NCI-H2029 (cell line): ENCODE measurements at regions not wholly inside any gene's neighbourhood (a gene's known extent, or its start where the extent isn't known, plus 50 kb on each side); places are given as distances from the start of the nearest gene placed in this dataset.
"Not testable (repeated sequence)": the region's sequence is repeated elsewhere in the genome, so short reads cannot be mapped to it uniquely, and the experiment has no call there.

ENCODE experiments used
- DNase-seq: peaks from one replicate; lab custom pipeline; 2025; lab: John Stamatoyannopoulos, UW

DNA sequence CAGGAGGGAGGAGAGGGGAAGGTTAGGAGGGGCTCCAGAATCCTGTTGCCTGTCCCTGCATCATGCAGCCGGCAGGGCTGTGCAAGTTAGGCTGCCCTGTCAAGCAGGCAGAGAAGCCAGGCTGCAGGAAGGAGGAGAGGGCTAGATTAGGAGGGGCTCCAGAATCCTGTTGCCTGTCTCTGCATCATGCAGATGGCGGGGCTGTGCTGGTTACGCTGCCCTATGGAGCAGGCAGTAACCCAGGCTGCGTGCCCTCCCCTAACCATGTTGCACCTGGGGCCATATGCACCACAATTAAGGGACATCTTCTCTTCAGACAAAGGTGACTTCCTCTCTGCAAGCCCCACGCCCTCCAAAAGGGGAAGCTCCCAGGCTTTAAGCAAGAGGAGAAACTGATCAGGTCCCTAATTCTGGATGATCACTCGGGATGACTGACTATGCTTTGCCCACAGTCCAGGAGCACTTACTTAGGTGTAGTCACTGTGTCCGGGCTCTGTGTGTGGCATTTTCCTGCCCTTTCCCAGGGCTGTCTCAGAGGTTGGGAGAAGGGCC, 457.4 kb downstream of the SETD4 start:
- no peak for DNase-seq

DNA sequence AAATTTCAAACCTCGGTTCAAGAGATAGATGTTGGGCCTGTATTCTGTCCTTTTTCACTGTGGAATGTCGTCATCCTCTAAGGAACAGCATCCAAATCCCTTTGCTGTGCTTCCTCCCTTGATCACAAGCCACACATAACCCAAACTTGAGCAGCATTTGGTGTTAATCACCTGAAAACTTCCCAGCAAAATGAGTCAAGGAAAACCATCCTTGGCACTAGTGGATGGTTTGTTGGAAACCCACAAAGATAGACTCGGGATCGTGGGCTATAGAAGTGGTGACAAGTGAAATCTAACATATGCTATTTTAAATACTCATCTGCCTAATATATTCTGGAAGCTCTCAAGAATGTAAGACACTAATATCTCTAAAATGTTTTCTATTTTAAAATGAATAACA, 459.1 kb downstream of the SETD4 start:
- no peak for DNase-seq

DNA sequence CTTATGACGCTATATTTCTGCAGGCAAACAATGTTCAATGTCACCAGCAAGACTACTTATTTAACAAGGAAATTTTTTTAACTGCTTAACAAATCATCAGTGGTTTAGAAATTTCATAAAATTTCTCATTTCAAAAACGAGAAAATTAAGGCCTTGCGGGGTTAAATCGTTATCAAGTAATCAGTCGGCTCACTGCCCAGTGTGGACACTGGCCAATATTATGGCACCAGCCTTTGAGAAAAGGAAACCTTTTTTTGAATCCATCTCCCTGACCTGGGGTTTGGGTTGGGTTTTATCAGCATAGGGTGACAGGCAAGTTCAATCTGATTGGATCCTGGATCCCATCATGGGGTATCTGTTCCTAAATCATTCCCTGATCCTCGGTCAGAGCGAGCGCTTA, 461.2 kb downstream of the SETD4 start:
- DNase-seq = no peak

DNA sequence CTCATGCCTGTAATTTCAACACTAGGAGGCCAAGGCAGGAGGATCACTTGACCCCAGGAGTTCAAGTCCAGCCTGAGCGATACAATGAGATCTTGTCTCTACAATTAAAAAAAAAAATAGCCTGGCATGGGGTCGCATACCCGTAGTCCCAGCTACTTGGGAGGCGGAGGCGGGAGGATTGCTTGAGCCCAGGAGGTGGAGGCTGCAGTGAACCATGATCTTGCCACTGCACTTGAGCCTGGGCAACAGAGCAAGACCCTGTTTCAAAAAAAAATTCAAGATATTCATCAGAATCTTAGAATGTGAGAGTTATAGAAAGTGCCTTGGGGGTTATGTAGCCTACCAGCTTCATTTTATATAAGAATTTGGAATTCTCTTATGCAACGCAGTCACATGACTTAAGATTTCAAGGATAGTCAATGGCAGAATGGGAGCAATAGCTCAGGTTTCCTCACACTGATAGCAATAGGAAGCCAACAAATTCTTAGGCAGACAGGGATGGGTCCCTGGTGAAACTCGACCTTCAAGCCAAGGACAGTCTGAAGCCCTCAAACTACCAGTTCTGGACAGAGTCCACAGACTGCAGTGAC, 462.5 kb downstream of the SETD4 start:
- DNase-seq = no peak

DNA sequence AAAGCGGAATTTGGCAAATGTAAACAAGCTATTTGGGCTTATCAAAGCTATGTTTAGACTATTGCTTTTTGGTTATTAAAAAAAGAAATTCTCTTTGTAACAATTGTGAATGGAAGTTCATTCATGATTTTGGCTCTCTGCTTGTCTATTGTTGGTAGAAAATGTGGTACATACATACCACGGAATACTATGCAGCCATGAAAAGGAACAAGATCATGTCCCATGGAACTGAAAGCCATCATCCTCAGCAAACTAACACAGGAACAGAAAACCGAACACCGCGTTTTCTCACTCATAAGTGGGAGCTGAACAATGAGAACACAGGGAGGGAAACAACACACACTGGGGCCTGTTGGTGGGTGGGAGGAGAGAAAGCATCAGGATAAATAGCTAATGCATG, 465.4 kb downstream of the SETD4 start:
- no peak for DNase-seq

DNA sequence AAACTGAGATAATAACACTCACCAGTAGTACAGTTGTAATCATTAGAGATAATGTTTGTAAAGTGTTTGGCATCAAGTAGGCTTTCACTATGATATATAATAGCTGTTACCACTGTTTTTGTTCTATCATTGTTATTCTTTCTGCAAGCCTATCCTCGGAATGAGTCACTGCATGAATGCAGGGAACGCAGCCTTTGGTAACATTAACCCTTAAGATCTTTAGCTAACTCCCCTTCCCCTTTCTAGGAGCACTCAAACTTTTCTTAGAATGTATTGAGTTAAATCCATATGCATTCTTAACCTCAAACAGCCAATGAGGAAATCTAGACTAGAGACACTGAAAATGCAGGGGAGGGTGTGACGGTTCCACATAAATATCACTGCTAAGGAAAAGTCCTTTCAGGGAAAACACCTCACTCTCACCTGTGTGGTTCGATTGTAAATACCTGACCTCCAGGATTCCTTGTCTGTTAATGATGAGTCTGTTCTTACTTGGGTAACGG, 467.3 kb downstream of the SETD4 start:
- no peak for DNase-seq

DNA sequence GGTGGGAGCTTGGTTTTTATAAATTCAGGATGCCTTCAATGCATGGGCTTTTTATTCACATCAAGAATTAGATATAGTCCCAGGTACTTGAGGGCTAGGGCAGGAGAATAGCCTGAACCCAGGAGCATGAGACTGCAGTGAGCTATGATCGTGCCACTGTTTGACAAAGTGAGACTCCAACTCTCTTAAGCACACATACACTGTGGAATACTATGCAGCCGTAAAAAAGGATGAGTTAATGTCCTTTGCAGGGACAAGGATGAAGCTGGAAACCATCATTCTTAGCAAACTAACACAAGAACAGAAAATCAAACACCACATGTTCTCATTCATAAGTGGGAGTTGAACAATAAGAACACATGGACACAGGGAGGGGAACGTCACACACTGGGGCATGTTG, 470.0 kb downstream of the SETD4 start:
- not testable (repeated sequence) for DNase-seq

DNA sequence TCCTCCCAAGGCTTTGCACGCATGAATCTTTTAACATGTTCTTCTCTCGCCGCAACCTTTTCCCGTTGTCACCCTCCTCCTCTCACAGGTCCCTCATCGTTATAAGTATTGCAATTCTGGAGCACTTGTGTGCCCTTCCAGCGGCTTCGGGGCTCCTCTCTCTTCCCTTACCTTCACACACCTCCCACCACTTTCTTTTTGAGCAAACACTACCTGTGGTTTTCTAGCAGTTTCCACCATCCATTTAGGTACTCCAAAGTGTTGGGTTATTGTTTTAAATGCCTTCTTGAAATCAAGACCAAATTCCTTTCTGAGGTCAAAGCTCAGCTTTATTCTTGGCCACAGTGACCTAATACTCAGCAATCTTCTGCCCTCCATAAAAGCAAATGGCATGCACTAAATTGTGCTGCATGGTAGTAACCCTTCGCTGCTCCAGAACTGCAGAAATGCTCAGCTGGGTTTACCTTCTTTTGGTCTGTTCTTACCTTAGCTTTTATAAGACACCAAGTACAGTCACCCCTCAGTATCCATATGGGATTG, 472.4 kb downstream of the SETD4 start:
- DNase-seq = no peak

DNA sequence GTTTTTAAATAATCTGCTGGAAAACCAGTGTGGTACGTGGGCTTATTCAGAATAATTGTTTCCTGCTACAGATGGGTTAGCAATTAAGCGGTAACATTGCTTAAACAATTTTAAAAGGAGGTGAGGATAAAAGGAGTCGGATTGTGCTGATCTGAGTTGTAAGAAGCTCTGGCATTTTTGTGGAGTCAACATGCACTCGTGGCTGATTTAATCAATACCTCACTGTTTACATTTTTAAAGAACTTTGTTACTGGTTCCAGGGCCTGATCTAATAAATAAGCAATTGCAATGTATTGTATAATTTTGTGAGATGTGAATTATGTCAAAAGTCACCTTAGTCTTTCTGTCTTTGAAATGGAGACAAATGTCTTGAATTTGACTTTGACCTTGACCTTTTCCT, 474.0 kb downstream of the SETD4 start:
- DNase-seq = no peak

DNA sequence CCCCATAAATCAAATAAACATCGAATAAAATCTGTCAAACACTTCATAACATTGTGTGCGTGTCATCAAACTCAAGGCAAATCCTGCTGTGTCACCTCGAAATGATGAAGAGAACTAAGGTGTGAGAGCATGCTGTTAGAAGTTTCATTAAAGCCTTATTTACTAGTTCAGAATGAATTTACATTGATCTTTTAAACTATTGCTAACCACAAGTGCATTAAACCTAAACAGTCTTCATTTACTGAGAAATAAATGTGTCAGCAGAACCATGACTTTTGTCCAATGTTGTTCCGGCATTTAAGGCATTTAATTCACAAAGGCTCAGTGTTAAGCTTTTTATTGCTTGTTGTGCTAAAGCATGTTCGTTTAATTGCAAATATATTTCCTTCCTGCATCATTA, 474.4 kb downstream of the SETD4 start:
- no peak for DNase-seq

DNA sequence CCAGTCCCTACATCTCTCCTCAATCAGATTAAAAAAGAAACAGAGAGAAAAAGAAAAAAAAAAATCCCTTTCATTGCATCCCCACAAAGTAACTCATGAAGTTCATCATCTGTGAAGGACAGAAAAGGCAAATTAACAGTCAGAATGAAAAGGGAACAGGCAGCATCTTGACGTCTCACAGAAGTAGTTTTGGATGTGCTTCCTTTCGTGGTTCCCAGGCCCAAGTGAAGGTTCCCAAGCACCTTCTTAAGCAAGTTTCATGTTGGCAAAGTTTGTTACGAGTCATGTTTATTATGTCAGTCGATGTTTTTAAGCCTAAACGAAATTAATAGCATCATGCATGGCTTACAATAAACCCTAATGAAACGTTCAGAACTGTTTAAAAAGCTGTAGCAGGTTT, 475.2 kb downstream of the SETD4 start:
- no peak for DNase-seq

DNA sequence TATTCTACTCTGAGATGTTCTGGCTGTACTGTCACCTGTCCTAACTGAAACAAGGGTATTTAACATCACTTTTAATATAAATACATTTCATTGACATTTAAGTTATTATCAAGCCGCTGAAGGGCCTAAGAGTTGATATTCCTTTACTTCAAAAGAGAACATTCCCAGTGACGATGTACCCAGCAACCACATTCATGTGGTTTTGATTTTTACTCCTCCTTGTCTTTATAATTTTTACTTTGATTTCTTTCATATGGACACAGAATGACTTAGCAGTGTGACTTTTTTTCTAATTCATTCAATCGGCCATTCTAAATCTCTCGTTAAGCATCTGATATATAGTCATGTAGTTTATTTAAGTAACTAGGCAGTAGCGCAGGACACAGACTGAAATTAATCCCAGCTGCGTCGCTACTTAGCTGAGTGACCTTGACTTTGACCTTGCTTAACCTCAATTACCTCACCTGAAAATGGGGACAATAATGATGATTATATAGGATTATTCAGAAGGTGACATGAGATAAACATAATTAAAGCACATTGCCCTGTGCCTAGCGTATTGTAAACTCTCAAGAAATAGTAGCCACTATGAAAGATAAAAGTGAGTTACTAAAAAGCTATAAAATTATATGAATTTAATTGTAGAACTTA, 476.6 kb downstream of the SETD4 start:
- no peak for DNase-seq

DNA sequence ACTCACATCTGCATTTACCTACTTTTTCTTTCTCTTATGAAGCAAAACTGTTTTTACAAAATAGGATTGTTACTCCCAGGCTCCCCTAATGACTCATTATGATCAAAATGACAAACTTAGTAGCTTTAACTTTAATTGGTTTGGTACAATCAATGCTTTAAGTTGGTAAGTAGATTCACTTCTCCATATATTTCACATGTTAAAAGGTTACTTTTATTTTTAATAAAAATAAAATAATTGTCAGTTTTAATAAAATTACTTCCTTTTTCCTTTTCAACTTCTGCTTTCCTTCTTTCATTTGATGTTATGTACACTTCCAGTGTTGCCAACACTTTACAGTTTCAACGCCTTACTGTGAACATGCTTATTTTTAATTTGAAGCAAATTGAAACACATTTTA, 477.6 kb downstream of the SETD4 start:
- DNase-seq = no peak

DNA sequence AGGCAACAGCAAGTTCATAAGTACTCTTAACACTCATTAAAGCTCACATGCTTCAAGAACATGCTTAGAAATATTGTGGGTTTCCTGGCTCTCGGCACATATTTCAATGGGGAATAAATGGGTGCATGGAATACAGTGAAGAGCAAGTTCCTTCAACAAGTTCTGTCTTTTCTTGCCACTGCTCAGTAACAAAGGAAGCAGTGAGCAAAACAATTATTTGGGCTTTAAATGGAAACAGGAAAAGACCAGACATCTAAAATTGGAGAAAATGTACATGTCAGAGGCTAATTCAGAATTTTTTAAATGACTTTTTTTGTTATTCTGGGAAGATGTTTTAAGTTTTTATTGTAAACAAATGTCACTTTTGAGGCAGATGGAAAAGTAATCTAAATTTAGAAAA, 478.7 kb downstream of the SETD4 start:
- no peak for DNase-seq

DNA sequence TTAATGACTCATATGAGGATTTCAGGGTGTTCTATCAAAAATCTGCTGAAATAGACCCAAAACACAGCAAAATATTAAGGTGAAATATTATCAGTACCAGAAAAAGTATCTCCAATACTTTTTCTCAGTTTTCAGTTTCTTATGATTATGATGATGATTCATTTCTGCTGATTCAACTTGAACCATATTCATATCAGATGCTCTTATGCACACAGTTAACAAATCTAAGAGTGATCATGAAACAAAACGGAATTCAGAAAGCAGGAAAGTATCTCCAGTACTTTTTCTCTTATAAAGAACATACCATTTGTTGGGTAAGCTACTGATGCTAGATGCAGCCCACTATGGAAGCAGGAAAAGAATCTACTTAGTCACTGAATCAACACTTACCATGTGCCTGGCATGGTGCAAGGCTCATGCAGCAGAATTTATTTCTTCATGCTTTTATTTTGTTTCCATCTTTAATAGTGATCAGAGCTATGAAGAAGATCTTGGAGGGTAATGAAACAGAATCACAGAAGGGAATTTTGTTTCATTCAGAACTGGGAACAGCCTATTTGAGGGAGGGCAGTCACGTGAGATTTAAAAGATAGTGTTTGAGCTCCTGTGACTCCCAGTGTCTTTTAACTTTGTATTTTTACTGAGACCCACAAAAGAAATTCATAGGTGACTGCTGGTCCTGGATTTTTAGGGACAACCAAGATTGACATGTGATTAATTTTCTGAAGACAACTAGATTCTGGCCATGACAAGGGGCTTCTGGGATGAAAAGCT, 480.6 kb downstream of the SETD4 start:
- DNase-seq = no peak

DNA sequence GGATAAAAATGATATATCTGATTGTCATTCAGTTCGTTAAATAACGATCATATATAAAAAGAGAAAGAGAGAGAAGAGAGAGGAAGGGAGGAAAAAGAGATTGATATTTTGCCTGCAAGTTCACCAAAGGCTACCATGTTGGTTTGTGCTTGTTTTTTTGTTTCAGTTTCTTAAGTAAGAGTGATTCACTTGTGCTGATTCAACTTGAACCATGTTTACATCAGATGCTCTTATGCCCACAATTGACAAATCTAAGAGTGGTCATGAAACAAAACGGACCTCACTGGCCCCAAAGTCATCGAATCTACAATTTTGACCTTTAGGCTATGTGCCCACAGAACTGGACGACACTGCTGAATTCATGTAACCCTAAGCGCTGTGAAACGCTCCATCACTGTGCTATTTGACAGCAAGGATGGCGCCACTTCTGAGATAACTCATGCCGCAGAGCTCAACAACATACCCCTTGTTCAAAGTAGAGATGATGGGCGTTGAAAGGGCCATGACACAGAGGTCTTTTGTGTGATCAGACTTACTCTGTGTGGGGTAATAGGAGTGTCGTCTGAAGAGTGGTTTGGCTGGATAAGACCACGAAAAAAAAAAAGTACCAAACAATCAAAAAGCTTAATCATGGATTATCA, 481.4 kb downstream of the SETD4 start:
- DNase-seq = no peak

DNA sequence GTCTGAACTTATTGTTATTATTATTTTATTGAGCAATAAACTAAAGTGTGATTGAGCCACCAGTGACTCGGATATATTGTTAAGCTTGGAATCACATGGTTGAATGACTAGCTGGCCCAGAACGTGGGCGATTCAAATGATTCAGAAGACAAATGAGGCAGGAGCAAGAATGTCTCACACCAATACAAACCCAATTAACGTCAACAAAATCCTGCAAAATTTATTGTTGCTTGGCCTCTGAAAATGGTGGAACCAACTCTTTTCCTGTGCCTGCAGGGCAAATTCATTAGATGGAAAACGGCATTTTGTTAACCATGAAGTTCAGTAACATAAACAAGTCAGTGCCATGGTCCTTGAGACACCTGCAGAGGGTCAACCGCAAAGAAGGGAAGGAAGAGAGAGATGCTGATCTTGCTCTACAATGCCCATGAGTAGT, 482.0 kb downstream of the SETD4 start:
- no peak for DNase-seq

DNA sequence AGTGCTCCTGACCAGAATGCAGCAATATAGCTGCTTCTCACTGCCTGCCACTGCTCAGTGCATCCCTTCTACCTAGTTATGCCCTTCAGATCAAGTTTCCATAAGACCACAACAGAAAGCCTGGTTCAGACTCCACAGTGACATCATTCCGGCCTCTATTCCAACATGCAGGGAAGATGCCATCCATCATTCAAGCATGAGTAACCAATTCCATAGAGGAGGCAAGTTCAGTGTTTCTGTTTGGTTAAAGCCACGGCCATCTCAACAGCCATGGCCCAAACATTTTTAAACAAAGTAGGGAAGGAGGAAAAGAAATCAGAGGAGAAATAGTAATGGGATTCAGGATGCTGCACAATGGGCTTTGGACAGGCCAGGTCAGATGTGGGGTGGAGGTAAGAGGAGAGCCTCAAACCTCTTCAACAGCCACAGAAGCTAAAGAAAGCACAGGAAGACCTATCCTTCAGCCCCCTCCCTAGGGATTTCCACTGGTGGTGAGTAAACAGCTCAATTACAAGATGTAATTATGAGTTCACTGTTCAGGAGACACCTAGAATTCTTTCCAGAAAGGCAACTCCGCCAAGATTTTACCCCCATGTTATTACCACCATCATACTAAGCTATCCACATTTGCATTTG, 484.9 kb downstream of the SETD4 start:
- no peak for DNase-seq

DNA sequence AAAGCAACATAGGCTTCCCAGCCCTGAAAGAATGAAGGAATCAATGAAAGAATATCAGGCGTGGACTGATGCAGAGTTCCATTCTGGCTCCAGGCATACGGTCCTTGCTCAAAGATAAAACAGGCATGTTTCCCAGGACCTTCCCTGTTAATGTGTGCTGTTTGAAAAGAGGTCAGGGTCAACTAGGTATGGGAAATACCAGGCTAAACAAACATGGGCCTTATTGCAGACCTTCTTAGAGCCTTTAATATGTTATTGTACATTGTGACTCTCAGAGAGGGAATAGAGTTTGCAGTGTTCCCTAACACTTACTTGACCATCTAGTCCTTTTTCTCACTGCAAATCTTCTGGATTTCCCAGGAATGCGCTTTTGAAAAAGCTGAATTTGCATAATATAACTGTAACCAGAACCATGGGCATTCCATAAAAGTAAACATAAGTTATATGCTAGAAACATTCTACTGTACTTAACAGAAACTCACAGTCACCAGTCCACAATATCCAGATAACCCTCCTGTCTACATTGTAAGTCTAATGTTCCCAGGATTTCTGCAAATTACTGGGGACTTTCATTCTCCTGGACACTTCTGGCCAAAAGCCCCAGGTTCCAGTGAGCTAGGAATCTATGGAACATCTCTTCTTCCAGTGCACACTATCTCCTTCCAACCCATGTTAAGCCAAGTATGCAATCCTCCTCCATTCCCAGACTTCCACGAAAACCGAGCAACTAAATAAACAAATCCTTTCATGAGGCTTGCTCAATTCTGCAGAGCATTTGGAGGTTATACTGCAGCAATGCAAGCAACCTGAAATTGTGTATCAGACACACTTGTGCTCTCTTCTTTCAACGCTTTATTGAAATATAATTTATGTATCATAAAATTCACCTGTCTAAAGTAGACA, 486.6 kb downstream of the SETD4 start:
- no peak for DNase-seq

DNA sequence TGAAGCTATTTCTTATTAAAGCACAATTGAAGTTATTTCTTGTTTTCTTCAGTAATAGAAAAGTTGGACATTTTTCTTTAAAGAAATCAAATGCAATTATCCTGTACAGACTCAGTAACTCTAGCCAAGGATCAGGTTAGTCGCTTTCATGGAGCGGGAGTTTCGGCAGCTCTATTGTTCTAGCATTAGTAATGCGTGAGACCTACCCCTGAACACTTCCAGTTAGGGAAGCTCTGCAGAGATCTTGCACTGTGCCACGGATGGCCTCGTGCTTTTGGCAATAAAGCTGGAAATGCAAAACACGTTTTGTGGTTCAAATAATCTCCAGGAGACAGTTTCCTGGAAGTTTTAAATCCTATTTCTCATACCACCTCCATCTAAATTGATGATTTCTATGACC, 488.4 kb downstream of the SETD4 start:
- DNase-seq = no peak

DNA sequence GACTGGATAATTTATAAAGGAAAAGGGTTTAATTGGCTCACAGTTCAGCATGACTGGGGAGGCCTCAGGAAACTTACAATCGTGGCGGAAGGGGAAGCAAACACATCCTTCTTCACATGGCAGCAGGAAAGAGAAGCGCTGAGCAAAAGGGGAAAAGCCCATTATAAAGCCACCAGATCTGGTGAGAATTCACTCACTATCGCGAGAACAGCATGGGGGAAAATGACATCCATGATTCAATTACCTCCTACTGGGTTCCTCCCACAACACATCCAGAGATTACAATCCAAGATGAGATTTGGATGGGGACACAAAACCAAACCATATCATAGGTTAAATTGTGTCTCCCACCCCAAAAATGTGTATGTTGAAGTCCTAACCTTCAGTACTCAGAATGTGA, 491.7 kb downstream of the SETD4 start:
- no peak for DNase-seq
